Mucosa of gallbladder (tissue), 1 donor: ENCODE measurements at regions not wholly inside any gene's neighbourhood (a gene's known extent, or its start where the extent isn't known, plus 50 kb on each side); places are given as distances from the start of the nearest gene placed in this dataset.
"Not testable (repeated sequence)": the region's sequence is repeated elsewhere in the genome, so short reads cannot be mapped to it uniquely, and the experiment has no call there.

Experiments used
- DNase-seq: peaks from one replicate; pipeline ENCODE4 v3.0.0-alpha.2; 2020; ENCODE audit warnings: low spot score
- donor health status: DM: no; HTN: no; CAD: no.

DNA sequence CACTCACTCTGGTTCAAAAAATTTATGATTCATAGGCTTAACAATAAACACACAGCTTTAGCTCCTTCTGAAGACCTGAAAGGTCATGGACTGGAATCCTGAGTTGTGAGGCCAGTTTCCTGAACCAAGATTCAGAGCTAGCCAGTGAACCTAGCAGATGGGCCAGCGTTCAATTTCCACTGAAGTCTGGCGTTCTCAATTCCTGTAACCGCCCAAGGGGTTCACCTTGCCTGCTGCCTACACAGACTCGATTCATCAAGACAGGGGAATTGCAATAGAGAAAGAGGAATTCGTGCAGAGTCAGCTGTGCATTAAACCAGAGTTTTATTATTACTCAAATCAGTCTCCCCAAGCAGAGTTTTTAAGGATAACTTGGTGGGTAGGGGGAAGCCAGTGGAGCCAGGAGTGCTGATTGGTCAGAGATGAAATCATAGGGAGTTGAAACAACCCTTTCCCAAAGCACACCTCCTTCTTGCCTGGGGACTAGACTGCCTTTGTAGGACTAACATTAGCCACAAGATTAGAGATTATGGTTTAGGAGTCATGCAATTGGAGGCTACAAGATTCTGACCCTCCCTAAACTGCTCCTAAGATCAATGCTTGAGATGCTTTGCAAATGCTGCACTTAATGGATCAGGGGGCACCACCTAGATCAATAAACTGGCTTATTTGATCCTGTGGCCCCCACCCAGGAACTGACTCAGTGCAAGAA lies 117.5 kb upstream of the SHB start:
- DNase-seq: no peak

DNA sequence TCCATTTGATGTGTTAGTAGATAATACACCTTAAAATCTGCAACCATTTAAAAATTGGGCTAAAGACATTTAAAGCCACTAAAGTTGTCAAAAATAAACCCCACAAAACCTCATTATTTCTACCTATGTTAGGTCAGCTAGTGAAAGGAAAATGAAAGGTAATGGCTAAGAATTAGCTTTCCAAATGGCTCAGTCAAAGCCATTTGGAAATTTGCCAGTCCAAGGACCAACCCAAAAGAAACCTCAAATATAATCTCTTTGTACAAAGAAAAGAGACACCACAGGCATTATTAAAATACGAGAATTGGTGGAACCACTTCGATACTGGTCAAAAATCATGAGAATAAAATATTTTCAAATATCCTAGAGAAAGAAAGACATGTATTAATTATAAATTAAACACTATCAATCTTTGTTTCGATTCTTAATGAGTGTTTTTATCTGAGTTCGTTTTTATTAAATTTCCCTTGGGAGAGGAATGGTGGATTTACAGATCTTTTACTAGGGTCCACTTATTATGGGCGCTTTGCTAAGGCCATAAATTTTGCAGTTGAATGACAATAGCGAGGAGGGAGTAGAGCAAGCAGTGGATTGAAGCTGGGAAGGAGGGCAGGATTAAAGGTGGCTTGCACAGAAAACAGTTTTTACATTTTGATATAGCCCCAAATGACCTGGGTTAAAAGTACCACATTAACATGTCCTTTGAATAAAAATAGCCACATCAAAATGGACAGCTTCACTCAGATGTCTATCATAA lies 116.8 kb upstream of the SHB start:
- no peak for DNase-seq

DNA sequence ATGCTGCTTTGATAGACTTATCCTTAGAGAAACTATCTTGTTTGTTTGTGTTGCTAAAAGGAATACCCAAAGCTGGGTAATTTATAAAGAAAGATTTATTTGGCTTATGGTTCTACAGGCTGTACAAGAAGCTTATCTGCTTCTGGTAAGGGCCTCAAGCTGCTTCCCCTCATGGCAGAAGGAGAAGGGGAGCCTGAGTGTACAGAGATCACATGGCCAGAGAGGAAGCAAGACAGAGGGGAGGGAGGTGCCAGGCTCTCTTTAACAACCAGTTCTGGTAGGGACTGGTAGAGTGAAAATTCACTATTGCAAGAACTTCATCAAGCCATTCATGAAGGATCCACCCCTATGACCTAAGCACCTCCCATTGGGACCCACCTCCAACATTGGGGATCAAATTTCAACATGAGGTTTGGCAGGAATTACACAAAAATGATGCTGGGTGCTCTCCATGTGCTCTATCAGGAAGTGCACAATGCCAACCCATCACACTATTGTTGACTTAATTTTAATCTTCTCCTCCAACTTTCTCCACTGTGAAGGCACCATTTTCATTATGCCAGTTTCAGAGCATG lies 115.1 kb upstream of the SHB start:
- DNase-seq: no peak

DNA sequence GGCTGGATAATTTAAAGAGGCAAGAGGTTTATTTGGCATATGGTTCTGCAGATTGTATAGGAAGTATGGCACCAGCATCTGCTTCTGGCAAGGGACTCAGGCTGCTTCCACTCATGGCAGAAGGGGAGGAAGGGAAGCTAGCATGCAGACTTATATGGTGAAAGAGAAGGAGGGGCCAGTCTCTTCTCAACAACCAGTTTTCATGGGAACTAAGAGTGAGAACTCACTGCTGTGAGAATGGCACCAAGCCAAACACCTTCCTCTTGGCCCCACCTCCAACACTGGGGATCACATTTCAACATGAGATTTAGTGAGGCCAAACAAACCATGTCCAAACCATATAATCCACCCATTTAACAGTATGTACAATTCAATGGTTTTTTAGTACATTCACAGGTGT lies 113.3 kb upstream of the SHB start:
- no peak for DNase-seq

DNA sequence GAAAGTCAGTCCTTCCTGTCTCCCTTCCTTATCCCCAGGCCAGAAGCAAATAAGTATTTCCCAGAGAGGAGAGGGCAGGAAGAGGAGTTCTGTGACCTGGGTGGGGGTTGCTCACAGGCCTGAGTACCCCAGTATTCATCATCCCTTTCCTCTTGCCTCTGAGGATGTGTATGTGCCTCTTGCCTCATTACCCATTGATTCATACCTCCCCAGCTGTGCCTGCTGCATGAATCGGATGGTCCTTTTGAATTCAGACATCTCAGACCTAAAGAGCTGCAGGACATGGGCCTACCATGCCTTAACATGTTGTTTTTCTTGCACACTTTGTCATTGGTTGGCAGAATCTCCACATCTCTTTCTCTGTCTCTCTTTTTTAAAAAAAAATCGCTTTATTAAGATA lies 112.8 kb upstream of the SHB start:
- DNase-seq: no peak

DNA sequence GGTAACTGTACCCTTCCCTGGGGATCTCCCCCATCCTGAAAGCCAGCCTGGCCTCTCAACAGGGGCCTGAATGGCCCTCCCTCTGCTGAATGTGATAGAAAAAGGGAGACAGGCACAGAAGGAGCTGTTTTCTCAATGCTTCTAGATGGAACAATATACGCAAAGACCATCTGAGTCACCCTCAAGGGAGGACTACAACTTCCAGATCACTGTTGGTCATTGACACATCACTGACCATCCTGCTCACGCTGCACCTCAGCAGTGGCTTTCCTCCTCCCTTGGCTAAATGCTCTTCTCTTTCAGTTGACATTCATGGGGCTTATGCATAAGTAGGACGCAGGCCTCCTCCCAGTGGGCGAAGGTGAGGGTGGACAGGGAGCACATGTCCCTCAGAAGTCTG lies 112.2 kb upstream of the SHB start:
- DNase-seq: no peak

DNA sequence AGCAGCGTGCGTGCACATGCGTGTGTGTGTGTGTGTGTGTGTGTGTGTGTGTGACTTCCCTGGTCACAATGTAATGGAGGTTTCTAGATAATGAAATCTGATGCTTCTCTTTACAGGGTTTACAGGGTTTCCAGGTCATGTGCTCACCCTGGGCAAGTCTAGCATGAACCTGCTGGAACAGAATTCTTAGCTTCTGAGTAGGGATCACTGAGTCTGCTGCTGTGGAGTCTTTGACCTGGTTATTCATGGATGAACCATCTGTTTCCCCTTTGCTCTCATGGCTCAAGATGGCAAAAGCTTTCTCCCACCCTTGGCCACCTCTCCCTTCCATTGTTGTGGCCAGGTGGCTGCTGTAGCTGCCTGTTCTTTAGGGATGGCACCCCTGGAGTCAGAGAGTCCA lies 111.6 kb upstream of the SHB start:
- DNase-seq: no peak

DNA sequence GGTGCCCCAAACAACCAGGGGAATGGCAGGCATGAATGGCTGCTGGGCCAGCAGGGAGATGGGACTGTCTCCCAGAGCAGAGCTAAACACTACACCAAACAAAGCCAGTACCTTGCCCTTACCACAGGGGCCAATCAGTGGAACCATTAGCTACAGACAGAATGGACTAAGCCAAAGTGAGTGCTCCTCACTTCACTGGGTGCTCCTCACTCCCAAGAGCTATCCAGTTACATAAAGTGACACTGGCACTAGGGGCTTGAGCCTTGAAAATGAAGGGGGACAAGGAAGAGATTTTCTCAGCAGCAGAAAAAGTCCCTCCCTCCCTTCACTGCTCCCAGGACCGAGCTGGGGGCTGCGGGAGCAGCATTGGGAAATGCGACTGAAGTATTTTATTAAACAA lies 110.9 kb upstream of the SHB start:
- DNase-seq: no peak

DNA sequence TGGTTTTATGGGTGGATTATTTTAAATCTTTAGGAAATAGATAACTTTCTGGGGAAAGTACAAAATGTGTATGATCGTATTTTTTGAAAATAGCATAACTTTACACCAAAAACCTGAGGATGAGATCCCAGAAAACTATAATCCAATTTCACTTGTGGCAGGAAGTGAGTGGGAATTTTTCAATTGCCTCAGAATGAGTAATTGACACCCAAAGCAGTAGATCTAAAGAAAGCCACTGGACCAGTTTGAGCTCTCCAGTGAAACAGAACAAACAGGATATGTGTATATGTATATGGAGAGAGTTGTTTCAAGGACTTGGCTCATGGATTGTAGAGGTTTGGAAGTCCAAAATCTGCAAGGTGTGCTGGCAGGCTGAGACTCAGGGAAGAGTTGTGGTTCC lies 109.2 kb upstream of the SHB start:
- DNase-seq: no peak

DNA sequence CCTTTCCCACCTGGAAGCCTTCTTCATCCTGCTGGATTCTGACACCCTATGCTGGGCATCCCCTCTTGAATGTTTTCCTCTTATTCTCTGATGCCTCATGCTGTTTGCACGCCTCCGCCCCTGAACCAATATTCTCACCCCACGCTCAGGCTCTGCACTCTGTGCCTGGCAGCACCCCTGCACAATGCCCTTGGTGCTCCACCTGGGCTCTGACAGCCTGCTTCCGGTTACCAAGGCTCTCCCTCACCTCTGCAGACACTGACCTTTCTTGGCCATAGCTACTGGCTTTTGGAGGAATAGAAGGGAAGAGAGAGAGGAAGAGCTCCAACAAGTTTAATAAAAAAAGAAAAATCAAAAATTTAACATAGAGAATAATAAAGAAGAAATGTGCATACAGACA lies 108.7 kb upstream of the SHB start:
- DNase-seq: no peak

DNA sequence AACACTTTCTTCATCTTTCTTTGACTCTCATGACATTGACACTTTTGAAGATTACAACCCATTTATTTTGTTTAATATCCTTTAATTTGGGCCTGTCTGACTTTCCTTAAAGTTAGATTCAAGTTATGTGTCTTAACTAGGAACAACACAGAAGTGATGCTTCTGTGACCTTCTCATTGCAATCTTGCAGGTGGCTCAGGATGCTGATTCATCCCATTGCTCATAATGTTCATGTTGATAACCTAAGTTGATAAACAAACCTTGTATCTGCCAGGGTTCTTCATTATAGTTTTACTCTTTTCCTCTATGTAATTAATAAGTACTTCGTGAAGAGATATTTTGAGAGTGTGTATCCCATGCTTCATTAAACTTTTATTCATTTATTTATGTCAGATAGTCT lies 107.2 kb upstream of the SHB start:
- no peak for DNase-seq

DNA sequence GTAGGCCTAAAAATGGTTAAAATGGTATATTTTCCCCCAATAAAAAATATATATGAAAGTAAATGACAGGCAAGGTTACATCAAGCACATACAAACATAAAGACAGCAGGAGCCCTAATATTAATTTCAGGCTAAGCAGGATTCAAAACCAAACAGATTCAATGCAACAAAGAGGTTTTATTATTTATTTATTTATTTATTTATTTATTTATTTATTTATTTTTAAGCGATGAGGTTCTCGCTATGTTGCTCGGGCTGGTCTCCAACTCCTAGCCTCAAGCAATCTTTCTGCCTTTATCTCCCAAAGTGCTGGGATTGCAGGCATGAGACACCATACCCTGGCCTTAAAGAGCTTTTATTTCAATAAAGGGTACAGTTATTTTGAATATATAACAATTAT lies 106.4 kb upstream of the SHB start:
- DNase-seq: no peak

DNA sequence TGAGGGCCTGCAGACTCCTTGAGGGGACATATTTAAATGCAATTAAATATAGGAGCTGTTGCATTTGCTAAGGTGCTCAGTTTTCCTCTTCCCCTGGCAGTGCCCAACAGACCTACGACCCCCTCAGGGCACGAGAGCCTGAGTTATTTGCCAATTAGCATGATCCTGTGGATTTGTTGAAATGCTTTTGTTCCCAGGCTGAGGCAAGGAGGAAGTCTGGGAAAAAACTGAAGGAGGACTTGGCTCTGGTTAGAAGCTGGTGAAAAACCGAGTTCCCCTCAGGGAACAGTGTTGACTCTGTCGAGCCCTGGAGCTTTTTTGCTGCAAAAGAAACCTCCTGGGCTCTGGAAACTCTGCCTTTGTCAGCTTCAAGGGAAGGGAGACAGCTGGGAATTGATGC lies 103.6 kb upstream of the SHB start:
- no peak for DNase-seq

DNA sequence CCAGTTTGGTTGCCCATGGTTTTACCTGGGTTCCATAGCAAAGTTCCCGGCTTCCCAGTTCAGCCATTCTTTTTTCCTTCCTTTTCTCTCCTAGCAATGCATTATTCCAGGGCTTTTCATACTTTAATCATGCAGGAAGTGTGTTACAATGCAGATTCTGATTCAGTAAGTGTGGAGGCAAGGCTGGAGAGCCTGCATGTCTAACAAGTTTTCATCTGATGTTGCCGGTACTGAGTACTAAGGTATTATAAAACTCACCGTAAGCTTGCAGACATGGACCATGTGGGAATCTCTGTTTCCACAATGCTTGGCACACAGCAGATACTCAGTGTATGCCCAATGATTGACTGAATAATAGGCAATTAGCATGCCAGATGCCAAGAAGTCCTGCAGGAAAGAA lies 102.9 kb upstream of the SHB start:
- no peak for DNase-seq

DNA sequence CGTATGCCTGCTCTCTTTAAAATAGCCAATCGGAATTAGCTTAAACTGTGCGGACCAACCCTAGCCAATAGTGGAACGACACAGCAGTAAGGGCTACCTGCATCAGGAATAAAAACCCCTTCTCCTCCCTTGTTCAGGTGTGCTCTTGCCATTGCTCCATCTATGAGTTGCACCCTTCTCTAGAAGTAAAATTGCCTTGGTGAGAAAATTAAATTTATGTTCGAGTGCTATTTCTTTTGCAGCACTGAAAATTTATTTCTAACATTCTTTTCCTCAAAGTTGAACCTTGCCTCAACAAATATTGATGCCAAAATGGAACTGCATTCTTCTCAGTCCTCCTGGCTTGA lies 102.5 kb upstream of the SHB start:
- DNase-seq: no peak

DNA sequence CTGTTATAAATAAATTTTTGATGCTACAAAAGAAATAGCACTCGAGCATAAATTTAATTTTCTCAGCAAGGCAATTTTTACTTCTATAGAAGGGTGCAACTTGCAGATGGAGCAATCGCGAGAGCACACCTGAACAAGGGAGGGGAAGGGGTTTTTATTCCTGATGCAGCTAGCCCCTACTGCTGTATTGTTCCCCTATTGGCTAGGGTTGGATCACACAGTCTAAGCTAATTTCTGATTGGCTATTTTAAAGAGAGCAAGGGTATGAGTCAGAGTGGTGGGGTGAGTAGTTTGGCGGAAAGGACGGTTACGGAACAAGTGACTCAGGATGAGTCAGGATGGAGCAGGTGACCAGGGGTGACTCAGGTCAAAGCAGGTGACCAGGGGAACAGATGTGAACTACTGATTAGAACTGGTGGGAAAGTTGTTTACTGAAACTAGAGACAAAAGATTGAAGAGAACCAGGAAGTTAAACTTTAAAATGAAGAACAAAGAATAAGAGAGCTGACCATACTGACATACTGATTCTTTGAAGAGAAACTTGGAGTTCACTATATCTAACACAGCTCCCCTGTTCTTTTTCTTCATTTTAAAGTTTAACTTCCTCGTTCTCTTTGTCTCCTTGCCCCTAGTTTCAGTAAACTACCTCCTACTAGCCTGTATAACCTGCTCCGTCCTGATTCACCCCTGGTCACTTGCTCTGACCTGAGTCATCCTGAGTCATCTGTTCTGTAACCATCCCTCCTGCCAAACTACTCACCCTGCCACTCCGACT lies 101.9 kb upstream of the SHB start:
- peak; percentile 45 for DNase-seq

DNA sequence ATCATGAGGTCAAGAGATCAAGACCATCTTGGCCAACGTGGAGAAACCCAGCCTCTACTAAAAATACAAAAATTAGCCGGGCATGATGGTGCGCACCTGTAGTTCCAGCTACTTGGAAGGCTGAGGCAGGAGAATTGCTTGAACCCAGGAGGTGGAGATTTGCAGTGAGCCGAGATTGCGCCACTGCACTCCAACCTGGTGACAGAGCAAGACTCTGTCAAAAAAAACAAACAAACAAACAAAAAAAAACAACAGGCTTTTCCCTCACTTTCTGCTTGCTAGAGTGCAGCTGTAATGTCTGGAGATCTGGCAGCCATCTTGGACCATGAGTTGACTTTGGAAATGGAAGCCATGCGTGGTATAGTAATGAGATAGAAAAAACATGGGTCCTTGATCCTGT lies 101.1 kb upstream of the SHB start:
- DNase-seq: not testable (repeated sequence)

DNA sequence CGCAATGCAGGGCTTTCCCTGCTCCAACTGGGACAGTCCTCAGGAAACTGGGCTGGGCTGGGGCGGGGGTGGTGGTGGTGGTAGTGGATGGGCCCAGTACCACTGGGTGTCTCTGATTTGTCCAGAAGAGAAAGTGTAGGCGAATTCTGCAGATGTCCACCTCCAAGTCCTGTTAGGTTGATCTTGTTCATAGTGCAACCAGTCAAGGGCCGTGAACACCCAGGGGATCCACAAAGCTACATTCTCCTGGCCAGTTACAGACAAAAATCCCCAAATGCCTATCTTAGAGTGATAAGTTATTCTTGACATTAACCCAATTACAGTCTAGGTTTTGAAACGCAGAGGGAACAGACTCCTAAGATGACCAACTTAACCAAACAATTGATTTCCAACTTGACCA lies 97.5 kb upstream of the SHB start:
- no peak for DNase-seq

DNA sequence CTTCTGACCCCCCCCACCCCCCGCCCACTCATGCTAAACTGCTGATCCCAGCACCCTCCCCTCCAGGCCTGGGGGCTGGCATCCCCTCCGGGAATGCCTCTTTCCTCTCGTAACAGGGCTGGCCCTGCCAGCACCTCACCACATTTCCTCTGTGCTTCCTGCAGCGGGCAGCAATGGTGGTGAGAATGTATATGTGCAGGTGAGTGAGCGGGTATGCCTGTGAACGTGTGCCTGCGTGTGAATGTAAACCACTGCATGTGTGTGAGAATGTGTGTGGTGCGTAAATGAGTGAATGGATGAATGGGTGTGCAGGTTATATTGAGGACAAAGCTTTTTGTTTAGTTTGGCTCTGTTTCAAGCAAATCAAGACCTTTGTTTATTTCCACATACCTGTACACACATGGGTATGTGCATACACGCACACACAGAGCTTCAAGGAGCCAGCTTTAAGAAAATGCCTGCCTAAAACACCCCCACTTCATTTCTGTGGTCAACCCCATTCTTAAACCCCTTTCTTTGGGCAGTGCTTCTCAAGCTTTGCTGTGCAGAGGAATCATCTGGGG lies 95.7 kb upstream of the SHB start:
- DNase-seq: no peak

DNA sequence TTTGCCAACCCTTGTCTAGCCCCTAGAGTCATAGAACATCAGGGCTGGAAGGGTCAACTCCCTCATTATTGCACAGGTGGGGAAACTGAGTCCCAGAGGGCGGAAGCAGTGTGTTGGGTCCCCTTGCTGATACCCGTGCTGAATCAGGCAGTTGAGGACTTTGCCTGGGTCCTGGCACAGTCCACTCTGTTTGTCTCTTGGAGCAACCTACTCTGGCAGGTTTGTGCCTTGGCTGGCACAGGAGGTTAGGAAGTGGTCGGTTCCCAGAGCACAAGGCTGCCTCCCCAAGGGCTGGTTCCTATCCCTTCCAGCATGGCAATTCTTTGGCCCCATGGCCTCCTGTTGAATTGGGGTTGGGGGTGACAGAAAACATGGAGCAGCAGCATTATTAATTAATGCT lies 94.5 kb upstream of the SHB start:
- no peak for DNase-seq

DNA sequence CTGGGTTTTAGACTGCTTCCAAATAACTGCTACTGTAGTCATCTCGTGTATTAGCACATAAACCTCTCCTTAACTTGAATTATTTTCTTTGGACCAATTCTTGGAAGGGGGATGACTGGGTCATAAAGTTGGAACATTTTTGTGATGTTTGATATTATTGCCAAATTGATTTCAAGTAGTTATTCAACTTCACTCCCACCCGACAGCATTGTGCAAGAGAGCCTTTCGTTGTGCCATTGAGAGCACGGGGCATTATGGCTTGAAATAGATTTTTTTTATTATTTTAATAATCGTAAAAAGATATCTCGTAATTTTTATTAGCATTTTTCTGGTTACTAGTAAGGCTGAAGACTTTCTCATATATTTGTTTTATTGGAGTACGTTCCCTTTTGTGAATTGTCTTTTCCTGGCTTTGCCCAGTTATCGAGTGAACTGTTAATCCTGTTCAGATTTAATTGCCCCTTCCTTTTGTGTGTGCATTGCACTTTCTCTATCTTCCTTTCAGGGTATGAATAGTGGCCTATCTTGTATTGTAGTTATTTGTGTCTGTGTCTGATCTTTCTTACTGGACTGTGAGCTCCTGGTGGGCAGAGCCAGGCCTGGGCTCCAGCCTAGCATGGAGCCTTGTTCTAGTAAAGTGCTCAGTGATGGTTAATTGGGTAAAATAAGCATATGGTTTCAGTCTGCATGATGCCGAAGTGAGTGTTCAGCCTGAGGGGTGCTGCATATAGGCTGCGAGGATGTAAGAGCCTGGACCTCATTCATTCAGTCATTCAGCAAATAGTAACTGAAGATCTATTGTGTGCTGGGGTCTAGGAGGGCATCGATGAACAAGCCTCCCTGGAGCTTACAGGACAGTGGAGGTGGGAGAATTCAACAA lies 93.5 kb upstream of the SHB start:
- DNase-seq: no peak
